Esophagus (tissue), 2 donors: ENCODE measurements at regions not wholly inside any gene's neighbourhood (a gene's known extent, or its start where the extent isn't known, plus 50 kb on each side); places are given as distances from the start of the nearest gene placed in this dataset.

Experiments
- H3K27ac ChIP-seq, 2 donors: one replicate each; pipeline ENCODE4 v1.5.1; 2013; ENCODE audit warnings: low read depth in 2 of 2, mild to moderate bottlenecking in 2 of 2, inconsistent platforms in 1 of 2, low read length in 1 of 2, moderate library complexity in 1 of 2
- H3K27me3 ChIP-seq, 2 donors: one replicate each; pipeline ENCODE4 v1.6.1; 2013; ENCODE audit warnings: low read length in 2 of 2, control low read depth in 1 of 2, mild to moderate bottlenecking in 1 of 2; ENCODE audit not compliant: insufficient read depth in 2 of 2, control insufficient read depth in 1 of 2
- H3K36me3 ChIP-seq, 2 donors: one replicate each; pipeline ENCODE4 v1.6.1; 2013; ENCODE audit warnings: low read length in 1 of 2; ENCODE audit not compliant: control insufficient read depth in 2 of 2, insufficient read depth in 2 of 2
- H3K4me1 ChIP-seq, 2 donors: one replicate each; pipeline ENCODE4 v1.6.1; 2013; ENCODE audit warnings: low read length in 1 of 2; ENCODE audit not compliant: control insufficient read depth in 2 of 2, insufficient read depth in 2 of 2
- H3K4me3 ChIP-seq, 2 donors: one replicate each; pipeline ENCODE4 v1.5.1; 2013; ENCODE audit warnings: low read length in 2 of 2, mild to moderate bottlenecking in 2 of 2, low read depth in 1 of 2, moderate library complexity in 1 of 2
- H3K9me3 ChIP-seq, 2 donors: one replicate each; pipeline ENCODE4 v1.6.1; 2013; ENCODE audit warnings: mild to moderate bottlenecking in 2 of 2, low read depth in 1 of 2, low read length in 1 of 2, moderate library complexity in 1 of 2; ENCODE audit not compliant: control insufficient read depth in 2 of 2, insufficient read depth in 1 of 2
- WGBS, 2 donors: extraction: QIAGEN DNeasy Blood & Tissue Kit; methylation state at CpG; one replicate each; pipeline ENCODE4 v1.1.7; 2013; 5-methylcytosine and 5-hydroxymethylcytosine counted together
- donor health status: healthy with polysubstance abuse.
- donor health status: Bipolar disorder and iron deficiency.

DNA sequence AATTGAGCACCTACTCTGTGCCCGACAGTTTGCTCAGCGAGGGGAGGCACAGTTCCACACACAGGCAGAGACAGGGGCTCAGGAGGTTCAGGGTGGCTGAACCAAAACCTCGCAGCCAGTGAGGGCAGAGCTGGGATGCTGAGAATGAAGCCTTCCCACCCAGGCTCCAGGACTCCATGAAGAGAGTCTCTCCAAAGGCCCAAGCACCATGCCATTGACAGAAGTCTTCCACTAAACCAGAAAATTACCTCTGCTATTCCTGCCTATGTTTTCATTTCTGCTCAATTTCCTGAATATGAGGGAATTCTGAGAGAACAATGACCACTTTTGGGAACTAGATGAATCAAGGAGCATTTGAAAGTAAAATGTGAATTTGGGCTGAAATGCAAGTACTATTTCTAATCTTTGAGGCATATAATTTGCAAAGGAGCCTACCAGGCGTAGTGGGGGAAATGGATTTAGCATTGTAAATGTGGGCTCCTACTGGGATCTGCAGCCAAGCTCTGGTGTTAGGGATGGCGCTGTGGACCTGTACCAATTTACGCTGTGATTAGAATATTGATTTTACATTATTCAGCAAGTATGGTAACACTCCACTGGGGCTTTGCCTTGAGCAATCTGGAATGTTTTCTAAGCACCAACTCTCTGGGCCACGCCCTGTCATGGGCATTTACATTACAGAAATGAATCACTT is 91.9 kb downstream of the DRD1 start:
- Histone ChIP-seq H3K4me3 (no peak overlapping the region), H3K27me3 (peaks cover 0 to 3% of the 10 kb centered on the region in 2 donors), H3K9me3 (no peaks in the 10 kb centered on the region), H3K27ac (no peak overlapping the region), H3K4me1 (no peaks in the 10 kb centered on the region), H3K36me3 (no peaks in the 10 kb centered on the region)
- WGBS, 2 donors: 75 to 78% methylated on average over 7 of the region's 7 CpGs

DNA sequence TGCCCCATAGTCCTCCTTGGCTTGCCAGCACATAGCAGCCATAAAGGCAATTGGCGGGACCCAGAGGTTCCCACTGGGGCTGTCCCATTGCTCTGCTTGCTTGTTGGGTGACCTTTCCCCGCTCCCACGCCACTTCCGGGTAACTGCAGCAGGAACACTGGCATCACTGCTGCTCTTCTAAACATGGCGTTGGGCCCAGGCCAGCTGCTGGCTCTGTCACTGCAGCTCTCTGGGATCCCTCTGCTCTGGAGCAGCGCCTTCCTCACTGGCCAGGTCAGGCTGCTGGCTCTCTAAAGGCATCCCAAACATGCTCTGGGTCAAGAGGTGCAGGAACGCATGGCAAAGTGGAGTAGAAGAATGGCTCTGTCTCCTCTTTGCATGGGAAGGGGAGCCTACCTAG is 92.9 kb downstream of the DRD1 start:
- no peaks in the 10 kb centered on the region for H3K36me3 ChIP-seq
- WGBS, 2 donors: 45 to 47% methylated on average over 7 of the region's 7 CpGs
- H3K27ac ChIP-seq: no peak overlapping the region
- H3K9me3 ChIP-seq: no peaks in the 10 kb centered on the region
- H3K27me3 ChIP-seq: peaks cover 0 to 3% of the 10 kb centered on the region in 2 donors
- no peaks in the 10 kb centered on the region for H3K4me1 ChIP-seq
- no peak overlapping the region for H3K4me3 ChIP-seq

GRCh38 chr5:175347931-175348330 is 96.1 kb downstream of the DRD1 start:
- Histone ChIP-seq H3K27me3 (peaks cover 0 to 3% of the 10 kb centered on the region in 2 donors), H3K4me1 (no peaks in the 10 kb centered on the region), H3K4me3 (no peak overlapping the region), H3K36me3 (no peaks in the 10 kb centered on the region), H3K27ac (no peak overlapping the region), H3K9me3 (peaks cover 0 to 3% of the 10 kb centered on the region in 2 donors)
- WGBS, 2 donors: 25 to 40% methylated on average over 1 of the region's 1 CpG

DNA sequence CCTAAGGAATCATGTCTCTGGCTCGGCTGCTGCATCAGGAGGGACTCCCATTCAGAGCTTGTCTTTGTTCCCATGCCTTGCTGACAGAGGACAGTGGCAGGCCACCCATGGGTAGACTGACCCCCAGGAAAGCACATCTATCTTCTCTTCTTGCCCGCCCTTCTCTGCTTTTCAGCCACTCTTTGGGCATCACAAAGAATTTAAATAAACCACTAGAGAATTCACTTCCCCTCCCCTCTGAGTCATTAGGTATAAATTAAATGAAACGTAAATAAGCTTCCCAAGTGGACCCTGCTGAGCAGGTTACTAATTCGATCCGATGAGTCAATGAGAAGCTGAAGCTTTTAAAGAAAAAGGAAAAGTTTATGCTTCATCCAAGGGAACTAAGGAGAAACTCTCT is 97.0 kb downstream of the DRD1 start:
- 19 to 23% methylated on average over 5 of the region's 5 CpGs for WGBS, 2 donors

GRCh38 chr5:175344331-175345195 is 99.4 kb downstream of the DRD1 start:
- 32 to 35% methylated on average over 4 of the region's 4 CpGs for WGBS, 2 donors

More for the DNA sequence above, 97.0 kb downstream of the DRD1 start:
- Histone ChIP-seq H3K27me3 (peaks cover 0 to 3% of the 10 kb centered on the region in 2 donors), H3K4me3 (no peak overlapping the region), H3K27ac (no peak overlapping the region), H3K9me3 (peaks cover 0 to 3% of the 10 kb centered on the region in 2 donors), H3K36me3 (no peaks in the 10 kb centered on the region), H3K4me1 (no peaks in the 10 kb centered on the region)

GRCh38 chr5:175343308-175343707 is 100.7 kb downstream of the DRD1 start:
- Histone ChIP-seq H3K36me3 (no peaks in the 10 kb centered on the region), H3K9me3 (peaks cover 0 to 3% of the 10 kb centered on the region in 2 donors), H3K27ac (no peak overlapping the region), H3K4me3 (no peak overlapping the region), H3K27me3 (no peaks in the 10 kb centered on the region), H3K4me1 (no peaks in the 10 kb centered on the region)
- WGBS, 2 donors: 61 to 71% methylated on average over 2 of the region's 2 CpGs

More at GRCh38 chr5:175344331-175345195, 99.4 kb downstream of the DRD1 start:
- peaks cover 0 to 3% of the 10 kb centered on the region in 2 donors for H3K9me3 ChIP-seq
- no peak overlapping the region for H3K27ac ChIP-seq
- no peaks in the 10 kb centered on the region for H3K4me1 ChIP-seq
- no peak overlapping the region for H3K4me3 ChIP-seq
- H3K27me3 ChIP-seq: peaks cover 0 to 3% of the 10 kb centered on the region in 2 donors
- H3K36me3 ChIP-seq: no peaks in the 10 kb centered on the region

- Histone ChIP-seq H3K4me3 (no peak overlapping the region), H3K27me3 (no peaks in the 10 kb centered on the region), H3K36me3 (no peaks in the 10 kb centered on the region), H3K27ac (no peak overlapping the region), H3K9me3 (peaks cover 0 to 3% of the 10 kb centered on the region in 2 donors), H3K4me1 (no peaks in the 10 kb centered on the region)
- 83 to 84% methylated on average over 2 of the region's 2 CpGs for WGBS, 2 donors
These were observed 103.8 kb downstream of the DRD1 start for GRCh38 chr5:175340180-175340579.

DNA sequence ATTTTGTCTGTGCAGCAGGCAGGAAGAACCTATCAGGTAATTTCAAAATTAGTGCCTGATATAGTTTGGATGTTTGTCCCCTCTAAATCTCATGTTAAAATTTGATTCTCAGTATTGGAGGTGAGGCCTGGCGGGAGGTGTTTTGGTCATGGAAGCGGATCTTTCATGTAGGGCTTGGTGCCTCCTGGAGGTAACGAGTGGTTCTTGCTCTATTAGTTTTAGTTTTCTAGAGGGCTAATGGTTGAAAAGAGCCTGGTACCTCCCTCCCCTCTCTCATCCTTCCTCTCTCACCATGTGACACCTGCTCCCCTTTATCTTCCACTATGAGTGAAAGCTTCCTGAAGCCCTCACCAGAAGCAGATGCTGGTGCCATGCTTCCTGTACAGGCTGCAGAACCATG is 106.3 kb downstream of the DRD1 start:
- 89 to 93% methylated on average over 3 of the region's 3 CpGs for WGBS, 2 donors
- H3K9me3 ChIP-seq: peaks cover 0 to 2% of the 10 kb centered on the region in 2 donors
- H3K27me3 ChIP-seq: no peaks in the 10 kb centered on the region
- no peaks in the 10 kb centered on the region for H3K36me3 ChIP-seq
- H3K4me1 ChIP-seq: no peaks in the 10 kb centered on the region
- H3K4me3 ChIP-seq: no peak overlapping the region
- H3K27ac ChIP-seq: no peak overlapping the region

GRCh38 chr5:175336781-175337180 is 107.2 kb downstream of the DRD1 start:
- Histone ChIP-seq H3K27me3 (no peaks in the 10 kb centered on the region), H3K4me1 (no peaks in the 10 kb centered on the region), H3K9me3 (peaks cover 0 to 2% of the 10 kb centered on the region in 2 donors), H3K27ac (no peak overlapping the region), H3K4me3 (no peak overlapping the region), H3K36me3 (no peaks in the 10 kb centered on the region)
- 28 to 42% methylated on average over 2 of the region's 2 CpGs for WGBS, 2 donors
